HCT116 (cell line): ENCODE measurements at regions not wholly inside any gene's neighbourhood (a gene's known extent, or its start where the extent isn't known, plus 50 kb on each side); places are given as distances from the start of the nearest gene placed in this dataset.

Experiments
- EZH2 ChIP-seq: fragments of 200-600 bp; sonication (generic); IDR thresholded peaks from 2 replicates; pipeline ENCODE4 v1.6.1; 2017; ENCODE audit warnings: antibody characterized with exemption, mixed run types
- POLR2A ChIP-seq: IDR thresholded peaks from 2 replicates; pipeline ENCODE4 v1.7.0; 2011; ENCODE audit warnings: borderline replicate concordance; ENCODE audit not compliant: insufficient read depth, insufficient read length; ENCODE audit errors: extremely low read depth
- RAD21 ChIP-seq: IDR thresholded peaks from 2 replicates; pipeline ENCODE4 v1.6.1; 2012; ENCODE audit warnings: low read depth, mild to moderate bottlenecking
- SRF ChIP-seq: IDR thresholded peaks from 2 replicates; pipeline ENCODE4 v1.6.1; 2012; ENCODE audit warnings: low read depth
- TCF7L2 ChIP-seq: IDR thresholded peaks from 2 replicates; pipeline ENCODE4 v1.7.0; 2011; ENCODE audit warnings: borderline replicate concordance, inconsistent platforms; ENCODE audit not compliant: insufficient read depth, insufficient read length; ENCODE audit errors: extremely low read depth
- TF ChIP-seq, protein P1 (sequence below), 3 experiments: fragments of 200-600 bp in 1 of 3; sonication (generic) in 1 of 3; IDR thresholded peaks in 2 of 3; conservative IDR thresholded peaks in 1 of 3; 2 replicates each; pipeline ENCODE4 v1.5.1; 2012 to 2017; ENCODE audit warnings: low read depth in 2 of 3, low read length in 2 of 3, antibody characterized with exemption in 1 of 3, borderline replicate concordance in 1 of 3, control low read depth in 1 of 3, mild to moderate bottlenecking in 1 of 3, mixed read lengths in 1 of 3, mixed run types in 1 of 3, moderate library complexity in 1 of 3; ENCODE audit not compliant: insufficient read depth in 1 of 3

DNA sequence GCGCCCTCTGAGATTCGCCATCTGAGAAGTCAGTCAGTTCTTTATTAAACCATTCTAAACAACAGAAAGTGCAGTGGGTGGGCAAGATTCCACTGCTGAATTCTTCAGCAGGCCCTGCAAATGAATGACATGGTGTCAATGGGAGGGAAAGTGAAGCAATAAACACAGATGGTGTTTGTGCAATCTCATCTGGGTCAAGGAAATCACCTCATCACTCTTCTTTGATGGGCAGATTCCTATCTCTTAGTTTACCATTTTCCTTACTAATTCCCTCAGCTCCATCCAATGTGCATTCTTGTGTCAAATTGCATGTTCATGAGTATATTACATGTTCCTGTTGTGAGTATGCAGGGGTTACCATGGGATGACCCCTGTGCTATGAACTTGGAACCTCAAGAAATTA lies 100.7 kb upstream of the CYP1B1 start:
- TF ChIP-seq, protein P1, sequence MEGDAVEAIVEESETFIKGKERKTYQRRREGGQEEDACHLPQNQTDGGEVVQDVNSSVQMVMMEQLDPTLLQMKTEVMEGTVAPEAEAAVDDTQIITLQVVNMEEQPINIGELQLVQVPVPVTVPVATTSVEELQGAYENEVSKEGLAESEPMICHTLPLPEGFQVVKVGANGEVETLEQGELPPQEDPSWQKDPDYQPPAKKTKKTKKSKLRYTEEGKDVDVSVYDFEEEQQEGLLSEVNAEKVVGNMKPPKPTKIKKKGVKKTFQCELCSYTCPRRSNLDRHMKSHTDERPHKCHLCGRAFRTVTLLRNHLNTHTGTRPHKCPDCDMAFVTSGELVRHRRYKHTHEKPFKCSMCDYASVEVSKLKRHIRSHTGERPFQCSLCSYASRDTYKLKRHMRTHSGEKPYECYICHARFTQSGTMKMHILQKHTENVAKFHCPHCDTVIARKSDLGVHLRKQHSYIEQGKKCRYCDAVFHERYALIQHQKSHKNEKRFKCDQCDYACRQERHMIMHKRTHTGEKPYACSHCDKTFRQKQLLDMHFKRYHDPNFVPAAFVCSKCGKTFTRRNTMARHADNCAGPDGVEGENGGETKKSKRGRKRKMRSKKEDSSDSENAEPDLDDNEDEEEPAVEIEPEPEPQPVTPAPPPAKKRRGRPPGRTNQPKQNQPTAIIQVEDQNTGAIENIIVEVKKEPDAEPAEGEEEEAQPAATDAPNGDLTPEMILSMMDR (IDR thresholded peaks at IDR 0.05 in 2 of 3, conservative IDR thresholded peaks at IDR 0.05 in 1 of 3; ENCODE audit: borderline replicate concordance in 1 of 3, insufficient read depth in 1 of 3, low read depth in 2 of 3, low read length in 2 of 3) = no peak
- TF ChIP-seq EZH2 (no peak), RAD21 (no peak), POLR2A (no peak), SRF (no peak), TCF7L2 (no peak)
